Neural crest cell (in vitro differentiated cells): ENCODE measurements at regions not wholly inside any gene's neighbourhood (a gene's known extent, or its start where the extent isn't known, plus 50 kb on each side); places are given as distances from the start of the nearest gene placed in this dataset.

ENCODE experiments used
- DNase-seq: peaks from one replicate; pipeline ENCODE4 v3.0.0; 2021; ENCODE audit warnings: low read depth, mixed read lengths, low spot score
- H3K27ac Mint-ChIP-seq: one replicate; pipeline ENCODE4 v1.8.0; 2021; ENCODE audit warnings: mild to moderate bottlenecking, mixed read lengths; ENCODE audit not compliant: unreplicated experiment
- H3K27me3 Mint-ChIP-seq: 2 replicates; pipeline ENCODE4 v1.8.0; 2021; ENCODE audit warnings: low read depth, mild to moderate bottlenecking, mixed read lengths
- H3K36me3 Mint-ChIP-seq: 2 replicates; pipeline ENCODE4 v1.8.0; 2021; ENCODE audit warnings: low read depth, mild to moderate bottlenecking, mixed read lengths
- H3K4me1 Mint-ChIP-seq: 2 replicates; pipeline ENCODE4 v1.8.0; 2021; ENCODE audit warnings: mixed read lengths
- H3K4me3 Mint-ChIP-seq: one replicate; pipeline ENCODE4 v1.8.0; 2021; ENCODE audit warnings: mild to moderate bottlenecking, mixed read lengths
- H3K9me3 Mint-ChIP-seq: 2 replicates; pipeline ENCODE4 v1.8.0; 2021; ENCODE audit warnings: mixed read lengths
- TF ChIP-seq, protein P1 (sequence below): fragments of 200-600 bp; sonication (generic); conservative IDR thresholded peaks from 2 replicates; pipeline ENCODE4 v1.5.0; 2021; ENCODE audit warnings: antibody characterized with exemption, mild to moderate bottlenecking

DNA sequence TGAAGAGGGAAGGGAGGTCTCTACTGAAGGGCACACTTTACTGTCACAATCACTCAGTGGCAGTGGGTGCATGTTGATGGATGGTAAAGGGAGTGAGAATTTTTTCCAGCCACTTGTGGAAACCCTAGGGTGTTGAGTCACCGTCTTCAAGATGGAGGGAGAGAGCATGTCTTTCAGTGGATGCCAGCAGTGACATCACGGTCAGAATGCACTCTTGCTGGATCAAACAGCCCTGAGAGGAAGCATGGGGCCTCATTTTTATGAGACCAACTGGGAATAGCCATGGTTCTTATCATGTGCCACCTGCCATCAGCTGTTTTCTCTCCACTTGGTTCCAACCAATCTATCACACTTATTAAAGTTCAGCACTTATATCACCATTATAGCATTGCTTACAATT, 182.5 kb downstream of the KCNRG start:
- TF ChIP-seq, protein P1, sequence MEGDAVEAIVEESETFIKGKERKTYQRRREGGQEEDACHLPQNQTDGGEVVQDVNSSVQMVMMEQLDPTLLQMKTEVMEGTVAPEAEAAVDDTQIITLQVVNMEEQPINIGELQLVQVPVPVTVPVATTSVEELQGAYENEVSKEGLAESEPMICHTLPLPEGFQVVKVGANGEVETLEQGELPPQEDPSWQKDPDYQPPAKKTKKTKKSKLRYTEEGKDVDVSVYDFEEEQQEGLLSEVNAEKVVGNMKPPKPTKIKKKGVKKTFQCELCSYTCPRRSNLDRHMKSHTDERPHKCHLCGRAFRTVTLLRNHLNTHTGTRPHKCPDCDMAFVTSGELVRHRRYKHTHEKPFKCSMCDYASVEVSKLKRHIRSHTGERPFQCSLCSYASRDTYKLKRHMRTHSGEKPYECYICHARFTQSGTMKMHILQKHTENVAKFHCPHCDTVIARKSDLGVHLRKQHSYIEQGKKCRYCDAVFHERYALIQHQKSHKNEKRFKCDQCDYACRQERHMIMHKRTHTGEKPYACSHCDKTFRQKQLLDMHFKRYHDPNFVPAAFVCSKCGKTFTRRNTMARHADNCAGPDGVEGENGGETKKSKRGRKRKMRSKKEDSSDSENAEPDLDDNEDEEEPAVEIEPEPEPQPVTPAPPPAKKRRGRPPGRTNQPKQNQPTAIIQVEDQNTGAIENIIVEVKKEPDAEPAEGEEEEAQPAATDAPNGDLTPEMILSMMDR = no peak
- DNase-seq = no peak
- Mint-ChIP-seq H3K9me3 (no peaks in the 10 kb centered on the region), H3K27me3 (no peaks in the 10 kb centered on the region), H3K4me3 (no peak overlapping the region), H3K4me1 (peaks cover 11% of the 10 kb centered on the region), H3K36me3 (peaks cover 8% of the 10 kb centered on the region), H3K27ac (no peak overlapping the region)

DNA sequence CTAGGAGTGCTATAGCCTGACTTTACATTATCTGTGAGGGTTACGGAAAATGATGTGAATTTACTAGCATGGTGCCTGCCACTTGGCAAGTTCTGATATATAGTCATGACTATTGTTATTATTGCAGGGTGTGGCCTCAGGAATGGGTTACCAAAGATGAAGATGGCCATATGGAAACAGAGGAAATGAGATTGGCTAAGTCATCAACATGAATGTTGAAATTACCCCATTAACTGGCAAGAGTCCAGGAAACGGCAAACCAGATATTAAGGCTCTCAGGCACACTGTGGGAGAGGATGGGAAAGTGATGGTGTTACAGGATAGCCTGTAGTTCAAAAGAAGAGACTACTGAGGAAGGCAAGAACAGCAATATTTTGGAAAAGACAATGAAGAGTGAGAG, 183.3 kb downstream of the KCNRG start:
- TF ChIP-seq, protein P1 = no peak
- DNase-seq = no peak
- Mint-ChIP-seq H3K9me3 (no peaks in the 10 kb centered on the region), H3K36me3 (peaks cover 8% of the 10 kb centered on the region), H3K27me3 (no peaks in the 10 kb centered on the region), H3K4me3 (no peak overlapping the region), H3K4me1 (peaks cover 16% of the 10 kb centered on the region), H3K27ac (no peak overlapping the region)

GRCh38 chr13:50200569-50200968, 185.3 kb downstream of the KCNRG start:
- no peak for DNase-seq
- no peak overlapping the region for H3K27ac Mint-ChIP-seq
- peaks cover 8% of the 10 kb centered on the region for H3K36me3 Mint-ChIP-seq
- H3K27me3 Mint-ChIP-seq = no peaks in the 10 kb centered on the region
- H3K4me3 Mint-ChIP-seq = no peak overlapping the region
- TF ChIP-seq, protein P1 = no peak
- H3K9me3 Mint-ChIP-seq = no peaks in the 10 kb centered on the region
- peaks cover 18% of the 10 kb centered on the region for H3K4me1 Mint-ChIP-seq

DNA sequence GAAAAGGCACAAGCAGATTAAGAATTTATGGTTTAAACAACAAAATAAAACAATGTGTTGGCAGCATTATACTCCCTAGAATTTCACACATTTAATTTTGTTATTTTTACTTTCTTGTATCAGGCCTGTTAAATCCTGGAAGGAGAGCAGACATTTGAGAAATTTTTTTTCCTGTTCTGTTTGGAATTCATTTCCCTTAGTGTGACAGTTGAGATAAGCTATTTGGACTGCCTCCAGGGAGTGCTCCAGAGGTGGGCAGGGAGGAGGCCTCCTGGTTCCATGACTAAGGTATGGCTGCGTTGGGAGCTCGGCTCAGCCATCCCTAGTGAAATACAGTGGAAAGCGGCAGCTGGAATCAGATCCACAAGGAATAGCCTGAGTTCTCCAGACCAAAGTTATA, 185.7 kb downstream of the KCNRG start:
- Mint-ChIP-seq H3K27me3 (no peaks in the 10 kb centered on the region), H3K36me3 (peaks cover 8% of the 10 kb centered on the region), H3K9me3 (no peaks in the 10 kb centered on the region), H3K4me3 (no peak overlapping the region), H3K27ac (no peak overlapping the region), H3K4me1 (peaks cover 18% of the 10 kb centered on the region)
- TF ChIP-seq, protein P1 = no peak
- DNase-seq = no peak

DNA sequence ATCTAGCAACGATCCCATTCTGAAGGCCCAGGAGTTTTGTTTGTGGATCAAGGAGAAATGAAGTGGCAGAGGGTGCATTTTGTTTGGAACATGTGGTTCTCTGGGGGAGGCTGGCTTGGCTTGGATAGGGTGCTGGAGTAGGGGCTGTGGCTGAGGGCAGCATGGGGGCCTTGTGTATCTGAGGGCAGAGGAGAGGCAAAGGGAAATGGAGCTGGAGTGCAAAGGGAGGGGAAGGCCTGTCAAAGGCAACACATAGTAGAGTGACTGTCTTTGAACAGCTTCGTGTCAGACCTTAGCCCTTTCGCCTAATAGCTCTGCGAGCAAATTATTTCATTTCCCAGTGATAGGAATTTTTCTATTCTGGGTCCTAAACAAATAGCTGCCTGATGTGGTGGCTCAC, 187.2 kb downstream of the KCNRG start:
- peaks cover 6% of the 10 kb centered on the region for H3K36me3 Mint-ChIP-seq
- H3K4me1 Mint-ChIP-seq = peaks cover 18% of the 10 kb centered on the region
- no peaks in the 10 kb centered on the region for H3K27me3 Mint-ChIP-seq
- H3K27ac Mint-ChIP-seq = peak overlapping the region; percentile 83
- no peak for DNase-seq
- H3K4me3 Mint-ChIP-seq = peak overlapping the region; percentile 0
- H3K9me3 Mint-ChIP-seq = no peaks in the 10 kb centered on the region
- TF ChIP-seq, protein P1 = no peak
